ENCODE measurements at regions not wholly inside any gene's neighbourhood (a gene's known extent, or its start where the extent isn't known, plus 50 kb on each side); places are given as distances from the start of the nearest gene placed in this dataset.

GRCh38 chr9:73446306-73446705 is 294.6 kb downstream of the ANXA1 start:
- DNase-seq (ENCODE audit: extremely low read depth in 1 of 2, low read depth in 1 of 2), result no peak

- no peak for DNase-seq (ENCODE audit: extremely low read depth in 1 of 2, low read depth in 1 of 2)
Observed at GRCh38 chr9:73451003-73451402, 299.3 kb downstream of the ANXA1 start.

GRCh38 chr9:73459817-73460216 is 308.2 kb downstream of the ANXA1 start:
- DNase-seq (ENCODE audit: extremely low read depth in 1 of 2, low read depth in 1 of 2), result no peak

- DNase-seq (ENCODE audit: extremely low read depth in 1 of 2, low read depth in 1 of 2), result no peak
Observed at GRCh38 chr9:73468716-73469115, 317.1 kb downstream of the ANXA1 start.

GRCh38 chr9:73470766-73471165 is 319.1 kb downstream of the ANXA1 start:
- DNase-seq (ENCODE audit: extremely low read depth in 1 of 2, low read depth in 1 of 2), result no peak

- DNase-seq (ENCODE audit: extremely low read depth in 1 of 2, low read depth in 1 of 2), result no peak
Observed at GRCh38 chr9:73474002-73474600, 322.4 kb downstream of the ANXA1 start.

- DNase-seq (ENCODE audit: extremely low read depth in 1 of 2, low read depth in 1 of 2), result no peak
Observed at GRCh38 chr9:73474625-73475024, 323.0 kb downstream of the ANXA1 start.

GRCh38 chr9:73494894-73495293 is 343.2 kb downstream of the ANXA1 start:
- no peak for DNase-seq (ENCODE audit: extremely low read depth in 1 of 2, low read depth in 1 of 2)

- no peak for DNase-seq (ENCODE audit: extremely low read depth in 1 of 2, low read depth in 1 of 2)
Observed at GRCh38 chr9:73497796-73498195, 346.1 kb downstream of the ANXA1 start.

GRCh38 chr9:73515216-73515615 is 363.6 kb downstream of the ANXA1 start:
- DNase-seq (ENCODE audit: extremely low read depth in 1 of 2, low read depth in 1 of 2), result no peak

GRCh38 chr9:73523391-73523790 is 371.7 kb downstream of the ANXA1 start:
- no peak for DNase-seq (ENCODE audit: extremely low read depth in 1 of 2, low read depth in 1 of 2)

GRCh38 chr9:73525350-73525749 is 373.7 kb downstream of the ANXA1 start:
- DNase-seq (ENCODE audit: extremely low read depth in 1 of 2, low read depth in 1 of 2), result no peak

- DNase-seq (ENCODE audit: extremely low read depth in 1 of 2, low read depth in 1 of 2), result no peak
Observed at GRCh38 chr9:73527521-73527920, 375.9 kb downstream of the ANXA1 start.

- DNase-seq (ENCODE audit: extremely low read depth in 1 of 2, low read depth in 1 of 2), result no peak
Observed at GRCh38 chr9:73528926-73529325, 377.3 kb downstream of the ANXA1 start.

- DNase-seq (ENCODE audit: extremely low read depth in 1 of 2, low read depth in 1 of 2), result no peak
Observed at GRCh38 chr9:73529666-73530065, 378.0 kb downstream of the ANXA1 start.

GRCh38 chr9:73531051-73531532 is 379.4 kb downstream of the ANXA1 start:
- DNase-seq (ENCODE audit: extremely low read depth in 1 of 2, low read depth in 1 of 2), result no peak

GRCh38 chr9:73531658-73532057 is 380.0 kb downstream of the ANXA1 start:
- no peak for DNase-seq (ENCODE audit: extremely low read depth in 1 of 2, low read depth in 1 of 2)

- no peak for DNase-seq (ENCODE audit: extremely low read depth in 1 of 2, low read depth in 1 of 2)
Observed at GRCh38 chr9:73532985-73533384, 381.3 kb downstream of the ANXA1 start.

GRCh38 chr9:73536403-73536802 is 384.7 kb downstream of the ANXA1 start:
- DNase-seq (ENCODE audit: extremely low read depth in 1 of 2, low read depth in 1 of 2), result no peak

GRCh38 chr9:73537561-73537960 is 385.9 kb downstream of the ANXA1 start:
- DNase-seq (ENCODE audit: extremely low read depth in 1 of 2, low read depth in 1 of 2), result no peak

GRCh38 chr9:73539881-73540390 is 388.3 kb downstream of the ANXA1 start:
- no peak for DNase-seq (ENCODE audit: extremely low read depth in 1 of 2, low read depth in 1 of 2)

GRCh38 chr9:73541923-73542322 is 390.3 kb downstream of the ANXA1 start:
- DNase-seq (ENCODE audit: extremely low read depth in 1 of 2, low read depth in 1 of 2), result no peak

- no peak for DNase-seq (ENCODE audit: extremely low read depth in 1 of 2, low read depth in 1 of 2)
Observed at GRCh38 chr9:73543727-73544126, 392.1 kb downstream of the ANXA1 start.
